Stimulated activated CD8-positive, alpha-beta memory T cell treated with anti-CD3 and anti-CD28 coated beads, Interleukin-2, amount 100 ng/mL, for 1 hour (primary cell): ENCODE measurements at regions not wholly inside any gene's neighbourhood (a gene's known extent, or its start where the extent isn't known, plus 50 kb on each side); places are given as distances from the start of the nearest gene placed in this dataset.

Source experiments
- DNase-seq, 2 donors: peaks; one replicate each; pipeline ENCODE4 v3.0.0-alpha.2; 2020; ENCODE audit warnings: low read depth in 2 of 2

DNA sequence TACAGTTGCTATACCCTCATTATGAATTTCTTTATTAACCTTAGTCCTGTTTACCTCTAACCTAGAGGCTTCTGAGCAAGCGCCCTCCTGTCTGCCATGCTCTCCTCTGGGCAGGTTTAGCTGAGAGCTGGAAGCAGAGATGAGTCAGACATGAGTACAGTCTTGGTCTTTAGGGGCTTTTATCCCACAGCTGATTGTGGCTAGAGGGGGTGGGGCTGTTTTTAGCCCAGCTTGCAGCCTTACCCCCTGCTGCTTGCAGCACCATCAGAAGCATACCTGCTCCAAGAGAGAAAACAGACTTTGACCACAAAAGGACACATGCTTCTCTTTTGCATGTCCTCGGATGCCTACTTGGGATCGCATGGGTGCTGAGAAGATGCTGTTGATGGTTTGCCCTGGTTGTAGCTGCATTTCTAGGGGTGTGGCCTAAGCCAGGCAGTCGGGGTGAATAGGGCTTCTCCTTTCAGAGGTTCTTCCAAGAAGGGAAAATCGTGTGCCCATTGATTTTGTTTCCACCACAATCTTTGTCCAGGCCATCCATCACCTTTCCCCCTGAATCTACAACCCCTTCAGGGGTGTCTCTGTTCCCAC, 115.0 kb upstream of the LGALSL start:
- no peak for DNase-seq

DNA sequence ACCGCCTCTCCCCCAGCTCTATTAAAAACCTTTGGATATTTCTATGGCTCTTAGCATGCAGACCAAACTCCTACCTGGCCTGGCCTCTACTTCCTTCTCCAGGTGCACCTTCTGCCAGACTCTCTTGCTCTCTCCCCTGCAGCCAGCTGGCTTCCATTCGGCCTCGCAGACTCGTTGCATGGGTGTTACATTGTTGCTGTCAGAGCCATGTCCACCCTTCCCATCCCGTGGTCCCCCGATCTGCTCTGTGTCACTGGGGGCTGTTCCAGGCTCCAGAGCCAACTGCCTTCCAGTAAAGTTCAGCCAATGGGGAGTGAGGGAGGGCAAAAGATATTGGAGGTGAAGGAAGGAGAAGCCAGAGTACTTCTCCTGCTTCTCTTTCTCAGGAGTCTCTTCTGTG, 112.5 kb upstream of the LGALSL start:
- no peak for DNase-seq

DNA sequence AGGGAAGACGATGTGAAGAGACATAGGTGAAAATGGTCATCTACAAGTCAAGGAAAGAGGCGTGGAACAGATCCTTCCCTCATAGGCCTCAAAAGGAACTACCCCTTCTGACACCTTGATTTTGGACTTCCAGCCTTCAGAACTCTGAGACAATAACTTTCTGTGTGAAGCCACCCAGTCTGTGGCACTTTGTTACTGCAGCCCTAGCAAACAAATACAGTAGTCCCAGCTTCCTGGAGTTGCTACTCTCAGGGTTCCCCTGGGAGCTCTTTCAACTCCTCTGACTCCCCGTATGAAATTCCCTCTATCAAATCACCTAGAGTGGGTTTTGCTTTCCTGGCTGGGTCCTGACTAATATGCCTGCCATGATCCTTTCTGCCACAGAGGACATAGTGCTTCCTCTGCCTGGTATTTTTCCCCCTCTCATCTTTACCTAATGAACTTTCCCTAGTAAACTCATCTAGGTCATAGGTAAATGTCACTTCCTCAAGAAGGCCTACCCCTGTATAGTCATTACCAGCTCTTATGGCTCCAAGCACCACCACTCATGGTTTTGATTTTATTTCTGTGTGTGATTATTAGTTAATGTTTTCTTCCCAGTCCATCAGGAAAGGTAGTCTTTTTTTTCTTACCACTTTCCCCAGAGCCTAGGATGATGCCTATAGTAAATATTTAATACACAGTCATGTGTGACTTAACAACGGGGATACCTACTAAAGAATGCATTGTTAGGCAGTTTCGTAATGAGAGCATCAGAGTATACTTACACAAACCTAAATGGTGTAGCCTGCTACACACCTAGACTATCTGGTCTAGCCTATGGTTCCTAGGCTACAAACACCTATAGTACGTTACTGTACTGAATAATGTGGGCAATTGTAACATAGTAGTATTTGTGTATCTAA, 111.5 kb upstream of the LGALSL start:
- DNase-seq, result no peak

DNA sequence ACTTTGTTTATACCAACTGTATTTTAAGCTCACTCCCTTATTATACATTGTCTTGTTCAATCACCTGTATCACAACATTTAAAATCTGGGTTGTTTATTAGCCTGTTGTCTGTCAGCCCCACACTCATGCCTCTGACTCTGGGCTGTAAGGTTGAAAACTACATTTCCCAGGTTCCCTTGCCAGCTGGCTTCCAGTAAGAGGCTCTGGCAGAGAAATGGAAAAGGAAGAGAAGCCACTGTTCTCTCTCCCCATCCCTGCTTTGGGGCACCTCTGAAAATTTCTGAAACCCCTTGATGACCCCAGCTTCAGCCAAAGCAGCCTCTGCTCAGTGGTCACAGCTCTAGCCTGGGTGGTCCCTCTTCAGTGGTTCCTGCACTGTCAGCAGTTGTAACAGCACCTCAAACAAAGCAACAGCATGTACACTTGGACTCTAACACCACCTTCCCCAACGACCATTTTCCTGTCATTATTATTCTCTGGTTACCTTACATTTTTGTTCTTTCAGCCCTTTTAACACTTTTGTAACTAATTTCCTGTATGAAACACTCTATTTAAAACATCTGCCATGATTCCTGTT, 108.9 kb upstream of the LGALSL start:
- DNase-seq, result no peak

DNA sequence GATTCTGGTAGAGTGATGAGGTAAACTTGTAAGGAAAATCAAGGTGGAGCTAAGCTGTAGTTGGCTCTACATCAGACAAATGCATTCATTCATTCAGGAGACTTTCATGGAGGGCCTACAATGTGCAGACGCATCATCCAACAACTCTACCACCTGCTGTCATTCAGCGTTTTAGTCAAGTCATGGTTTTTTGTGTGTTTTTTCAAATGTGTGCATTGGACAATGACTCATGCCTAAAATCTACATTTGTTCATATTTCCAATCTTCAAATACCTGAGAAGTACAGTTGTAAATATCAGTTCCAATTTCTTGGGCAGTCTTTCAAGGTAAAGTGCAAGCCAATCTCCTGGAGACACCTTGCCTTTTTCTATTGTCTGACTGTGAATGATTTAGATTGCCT, 108.0 kb upstream of the LGALSL start:
- no peak for DNase-seq

DNA sequence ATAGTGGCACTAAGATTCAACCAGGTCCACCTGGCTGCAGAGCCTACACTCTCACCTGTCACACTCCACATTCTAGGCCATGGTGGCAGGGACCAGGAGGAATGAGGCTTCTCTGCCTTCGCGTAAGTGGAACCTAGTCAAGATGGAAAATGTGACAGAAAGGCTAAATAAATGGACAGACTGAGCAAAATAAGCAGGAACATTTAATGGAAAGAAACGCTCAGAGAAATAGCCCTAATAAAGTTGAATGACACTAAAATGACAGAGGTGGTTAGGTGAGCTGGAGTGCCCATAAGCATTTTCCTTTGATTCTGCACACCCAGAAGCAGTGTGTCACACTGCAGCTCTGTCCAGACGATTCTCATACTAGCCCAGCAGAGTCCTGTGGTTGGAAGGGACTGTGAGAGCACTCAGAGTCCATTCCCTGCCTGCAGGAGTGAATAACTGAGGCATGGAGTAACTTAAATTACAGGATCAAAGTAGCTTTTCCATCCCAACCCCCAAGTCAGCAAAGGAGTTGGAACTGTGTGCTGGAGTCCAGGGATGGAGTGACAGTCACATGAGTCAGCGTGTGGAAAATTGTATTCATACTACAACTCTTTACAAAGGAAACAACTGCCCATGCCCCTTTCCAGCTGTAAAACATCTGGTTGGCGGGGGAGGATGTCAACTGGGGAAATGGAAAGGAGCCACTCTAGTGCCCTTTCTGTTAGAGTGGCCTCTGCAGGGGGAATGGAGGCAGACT, 105.4 kb upstream of the LGALSL start:
- DNase-seq, result no peak

DNA sequence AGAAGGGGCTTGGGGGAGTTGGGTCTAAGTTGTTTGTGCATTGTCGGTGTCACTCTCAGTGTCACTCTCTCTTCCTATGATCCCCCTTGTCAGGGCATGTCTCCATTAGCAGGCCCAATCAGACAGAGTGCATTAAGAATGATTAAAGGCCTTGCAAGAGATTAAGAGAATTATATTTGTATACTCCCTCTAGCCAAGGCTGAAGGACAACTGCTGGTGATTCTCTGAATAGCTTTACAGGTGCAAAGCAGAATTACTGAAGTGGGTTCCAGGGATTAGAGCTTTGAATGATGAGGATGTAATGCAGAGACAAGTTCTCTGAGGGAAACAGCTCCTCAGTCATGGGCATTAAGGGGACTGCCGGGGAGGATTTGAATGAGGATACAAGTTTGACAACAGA, 104.8 kb upstream of the LGALSL start:
- no peak for DNase-seq

DNA sequence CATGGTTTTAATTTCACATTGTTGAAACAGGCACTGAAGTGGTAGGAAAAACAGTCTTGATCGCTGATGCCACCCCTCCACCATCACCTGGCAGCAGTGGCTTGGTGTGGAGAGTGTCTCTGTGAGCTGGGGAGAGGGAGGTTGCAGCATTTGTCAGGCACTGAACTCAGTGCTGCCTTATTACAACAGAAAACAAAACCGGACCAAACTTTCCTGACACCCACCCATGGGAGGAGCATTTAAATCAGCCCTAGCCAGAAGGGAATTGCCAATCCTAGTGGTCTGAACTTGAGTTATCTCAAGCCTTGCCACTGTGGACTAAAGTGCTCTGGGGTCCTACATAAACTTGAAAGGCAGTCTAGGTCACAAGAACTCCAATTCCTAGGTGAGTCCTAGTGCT, 103.0 kb upstream of the LGALSL start:
- DNase-seq, result no peak

DNA sequence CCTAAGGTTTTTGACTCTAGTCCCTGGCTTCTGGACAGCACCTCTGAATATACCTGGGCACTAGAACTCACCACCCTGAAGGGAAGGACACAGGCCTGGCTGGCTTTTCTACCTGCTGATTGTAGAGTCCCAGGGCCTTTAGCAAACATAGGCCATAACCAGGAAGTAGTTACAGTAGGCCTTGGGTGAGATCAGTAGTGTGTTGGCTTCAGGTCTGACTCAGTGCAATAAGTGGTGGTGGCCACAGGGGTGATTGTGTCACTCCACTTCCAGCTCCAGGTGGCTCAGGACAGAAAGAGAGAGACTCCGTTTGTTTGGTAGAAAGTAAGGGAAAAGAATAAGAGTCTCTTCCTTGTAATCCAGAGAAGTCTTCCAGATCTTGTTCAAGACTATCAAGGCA, 101.7 kb upstream of the LGALSL start:
- no peak for DNase-seq

DNA sequence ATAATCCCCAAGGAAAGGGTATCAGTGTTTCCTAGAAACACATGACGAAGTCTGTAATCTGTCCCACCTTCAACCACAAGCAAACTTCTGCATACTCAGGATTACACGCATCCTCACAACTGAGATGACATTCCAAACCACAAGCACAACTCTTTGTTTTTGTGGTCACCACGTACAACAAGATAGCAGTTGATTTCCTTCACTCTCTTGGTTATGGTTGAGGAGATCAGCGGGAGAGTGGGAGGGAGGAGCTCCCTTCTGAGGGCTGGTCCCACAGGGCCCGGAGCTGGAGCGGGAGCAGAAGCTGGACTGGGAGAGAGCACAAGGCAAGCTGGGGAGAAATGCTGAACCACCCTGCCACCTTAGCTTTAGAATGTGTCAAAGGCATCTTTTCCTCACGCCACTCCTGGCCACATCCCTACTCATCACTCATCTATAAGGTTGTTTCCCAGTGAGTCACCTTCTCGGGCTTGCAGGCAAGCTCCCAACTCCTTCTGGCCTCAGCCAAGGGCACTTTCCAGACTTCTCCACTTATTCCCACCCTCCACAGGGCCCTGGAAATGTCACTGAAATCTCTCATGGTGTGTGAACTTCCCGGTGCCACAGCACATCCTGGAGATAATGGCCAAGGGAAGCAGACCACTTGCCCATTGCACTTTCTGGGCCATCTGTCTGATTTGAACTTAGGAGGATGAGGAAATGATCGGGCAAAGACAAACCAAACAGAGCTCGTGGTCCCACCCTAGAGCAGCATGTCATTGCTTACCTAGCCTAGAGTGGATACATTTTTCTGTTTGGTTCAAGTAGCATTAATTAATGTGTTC, 98.9 kb upstream of the LGALSL start:
- no peak for DNase-seq

DNA sequence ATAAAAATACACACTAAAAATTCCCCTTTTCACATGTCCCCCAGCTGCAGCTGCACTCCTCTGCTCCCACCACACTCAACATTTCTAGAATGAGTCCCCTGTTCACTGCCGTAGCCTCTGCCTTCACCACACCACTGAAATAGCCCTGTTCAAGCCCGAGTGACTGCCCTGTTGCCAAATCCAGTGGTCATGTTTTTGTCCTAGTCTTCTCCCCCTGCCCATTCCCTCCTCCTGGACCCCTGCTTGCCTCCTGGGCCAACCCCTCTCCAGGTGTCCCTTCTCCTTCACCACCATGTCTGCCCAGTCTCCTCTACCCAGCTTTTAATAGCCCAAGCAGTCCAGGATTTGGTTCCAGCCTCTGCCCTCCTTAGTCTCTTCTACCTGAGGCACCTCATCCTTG, 97.1 kb upstream of the LGALSL start:
- no peak for DNase-seq

DNA sequence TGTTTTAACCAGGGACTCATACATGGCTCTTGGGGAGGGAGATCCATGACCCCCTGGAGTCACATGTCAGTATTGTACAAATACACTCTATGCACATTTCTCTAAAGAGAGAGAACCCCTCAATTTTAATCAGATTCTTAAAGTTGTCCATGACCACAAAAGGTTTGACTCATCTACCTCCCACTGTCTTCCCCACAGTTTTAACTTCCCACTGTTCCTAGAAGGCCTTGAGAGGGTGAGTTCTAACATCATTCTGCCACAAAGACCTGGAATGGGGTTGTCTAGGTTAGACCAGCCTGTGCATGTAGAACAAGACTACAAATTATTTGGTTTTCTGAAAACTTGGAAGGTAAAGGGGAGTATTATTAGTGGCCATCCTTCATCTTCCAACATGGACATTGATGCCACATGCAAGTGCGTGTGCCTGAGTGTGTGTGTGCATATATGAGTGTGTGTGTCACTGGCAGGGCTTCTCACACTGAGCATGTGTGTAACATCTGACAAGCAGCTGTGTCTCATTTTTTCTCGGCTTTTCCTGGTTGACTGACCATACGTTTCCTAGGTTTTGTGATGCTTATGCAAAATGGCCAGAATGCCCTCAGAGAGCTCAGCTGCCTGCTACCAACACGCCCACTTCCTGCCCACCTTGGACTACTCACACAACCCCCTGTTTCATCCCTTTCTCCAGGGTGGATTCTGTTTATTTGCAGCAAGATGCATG, 94.6 kb upstream of the LGALSL start:
- no peak for DNase-seq

DNA sequence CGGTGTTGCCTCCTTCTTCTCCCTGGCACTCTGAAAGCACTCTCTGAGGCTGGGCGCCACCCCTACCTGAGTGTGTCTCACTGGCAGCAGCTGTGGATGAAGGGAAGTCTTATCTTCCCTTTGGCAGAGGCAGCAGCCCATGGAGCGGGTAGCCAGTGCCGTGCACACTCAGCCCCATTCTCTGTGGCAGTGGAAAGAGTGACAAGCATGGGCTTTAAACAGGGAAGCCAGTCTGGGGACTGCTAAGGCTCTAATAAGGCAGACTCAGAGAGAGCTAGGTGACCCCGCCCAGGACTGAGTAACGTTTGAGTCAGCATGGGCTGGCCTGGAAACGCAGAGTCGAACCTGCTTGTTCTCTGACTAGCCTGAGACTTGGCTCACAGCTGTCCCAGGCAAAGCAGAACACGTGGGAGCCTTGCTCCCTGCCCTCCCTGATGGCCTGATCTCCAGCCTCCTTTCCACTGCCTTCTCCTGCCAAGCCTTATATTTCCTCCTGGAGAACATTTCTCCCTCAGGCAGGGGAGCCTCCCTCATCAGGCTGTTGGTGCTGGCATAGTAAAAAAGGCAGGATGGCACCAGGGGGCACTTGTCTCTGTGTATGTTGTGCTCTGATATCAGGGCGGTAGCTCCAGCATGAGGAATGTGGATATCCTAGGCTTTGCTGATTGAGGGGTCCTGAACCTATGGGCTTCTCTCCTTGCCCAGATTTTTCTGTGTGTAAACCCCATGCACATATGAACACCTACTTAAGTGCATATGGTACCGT, 93.9 kb upstream of the LGALSL start:
- DNase-seq, result no peak

DNA sequence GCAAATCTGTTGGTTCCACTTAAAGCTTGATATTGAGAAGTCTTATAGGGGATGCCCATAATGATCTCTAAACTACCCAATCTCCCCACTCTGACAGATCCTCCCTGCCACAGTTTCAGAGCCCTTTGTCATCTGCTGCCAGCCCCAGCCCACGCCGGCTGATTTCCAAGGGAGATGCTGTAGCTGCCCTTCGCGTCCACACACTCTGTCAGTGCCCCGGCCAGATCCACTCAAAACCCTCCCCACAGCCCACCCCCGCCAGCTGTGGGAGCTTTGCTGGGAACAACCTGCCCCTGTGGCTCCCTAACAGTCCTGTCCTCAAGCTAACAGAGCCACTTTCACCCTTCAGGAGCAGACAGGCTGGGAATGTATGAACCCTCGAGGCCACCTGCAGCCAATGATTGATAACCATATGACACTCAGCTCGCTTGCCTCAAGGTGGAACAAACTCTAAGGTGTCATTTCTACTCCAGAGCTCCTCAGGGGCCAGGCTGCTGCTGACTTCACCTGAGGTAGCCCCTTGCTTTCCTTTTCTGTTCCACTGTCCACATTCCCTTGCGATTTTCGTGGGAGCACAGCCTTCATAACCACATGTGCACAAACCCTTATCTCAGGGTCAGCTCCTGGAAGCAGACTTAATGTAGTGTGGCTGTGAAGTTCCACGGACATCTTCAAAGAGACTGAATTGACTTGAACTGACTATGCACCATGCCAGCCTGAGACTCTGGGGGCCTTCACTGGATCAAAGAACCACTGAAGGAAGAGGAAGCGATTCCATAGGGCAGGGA, 92.6 kb upstream of the LGALSL start:
- no peak for DNase-seq

DNA sequence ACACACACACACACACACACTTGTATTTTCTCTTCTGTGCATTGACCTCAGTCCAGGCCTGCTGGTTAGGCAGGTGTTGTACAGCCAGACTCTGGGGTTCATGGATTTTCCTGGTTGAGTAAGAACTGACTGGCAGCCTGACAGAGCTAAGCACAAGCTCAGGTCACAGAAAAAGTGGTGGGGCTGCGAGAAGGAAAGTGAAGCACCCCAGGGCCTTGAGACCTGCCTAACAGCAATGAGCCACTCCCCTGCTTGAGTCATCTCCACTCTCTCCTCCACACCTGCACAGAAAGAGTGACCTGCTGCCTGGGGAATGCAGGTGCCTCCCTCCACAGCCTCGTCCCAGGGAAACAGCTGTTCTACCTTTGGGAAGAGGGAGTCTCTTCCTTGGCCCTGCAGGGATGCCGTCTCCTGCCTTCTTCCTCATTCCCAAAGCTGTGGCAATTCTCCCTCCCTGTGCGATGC, 91.4 kb upstream of the LGALSL start:
- DNase-seq, result no peak

DNA sequence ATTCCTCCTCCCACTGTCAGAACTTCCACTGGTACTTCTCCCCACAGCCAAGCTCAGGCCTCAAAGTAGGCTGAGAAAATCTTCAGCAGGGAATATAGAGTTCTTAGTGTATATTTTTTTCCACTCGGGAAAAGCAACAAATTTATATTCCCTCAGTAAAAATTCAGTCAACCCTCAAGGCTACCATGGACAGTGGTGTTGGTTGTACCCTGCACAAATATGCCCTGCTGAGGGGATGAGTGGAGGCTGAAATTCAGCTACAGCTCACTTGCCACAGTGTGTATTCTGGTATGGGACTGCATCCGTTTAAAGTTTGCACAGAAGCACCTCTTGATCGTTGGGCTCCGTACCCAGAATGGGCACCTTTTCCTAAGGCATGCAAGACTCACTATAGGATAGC, 90.8 kb upstream of the LGALSL start:
- no peak for DNase-seq

DNA sequence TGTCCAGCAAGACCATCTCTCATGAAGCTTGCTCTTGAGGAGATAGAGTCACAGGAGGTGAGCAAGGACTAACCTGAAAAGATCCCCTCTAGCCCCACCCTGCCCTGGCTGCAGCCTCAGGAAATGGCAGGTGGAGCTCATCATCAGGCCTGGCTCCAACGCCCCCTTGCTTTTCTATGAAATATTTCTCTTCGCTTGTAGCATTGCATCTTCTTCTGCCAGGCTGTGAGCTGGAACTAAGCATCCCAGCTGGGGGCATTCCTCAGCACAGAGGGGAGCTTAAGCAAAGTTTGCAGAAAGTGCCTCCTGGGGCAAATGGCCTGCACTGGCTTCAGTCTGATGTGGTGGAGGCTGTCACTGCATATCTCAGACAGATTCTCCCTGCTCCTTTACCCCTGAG, 90.1 kb upstream of the LGALSL start:
- no peak for DNase-seq

DNA sequence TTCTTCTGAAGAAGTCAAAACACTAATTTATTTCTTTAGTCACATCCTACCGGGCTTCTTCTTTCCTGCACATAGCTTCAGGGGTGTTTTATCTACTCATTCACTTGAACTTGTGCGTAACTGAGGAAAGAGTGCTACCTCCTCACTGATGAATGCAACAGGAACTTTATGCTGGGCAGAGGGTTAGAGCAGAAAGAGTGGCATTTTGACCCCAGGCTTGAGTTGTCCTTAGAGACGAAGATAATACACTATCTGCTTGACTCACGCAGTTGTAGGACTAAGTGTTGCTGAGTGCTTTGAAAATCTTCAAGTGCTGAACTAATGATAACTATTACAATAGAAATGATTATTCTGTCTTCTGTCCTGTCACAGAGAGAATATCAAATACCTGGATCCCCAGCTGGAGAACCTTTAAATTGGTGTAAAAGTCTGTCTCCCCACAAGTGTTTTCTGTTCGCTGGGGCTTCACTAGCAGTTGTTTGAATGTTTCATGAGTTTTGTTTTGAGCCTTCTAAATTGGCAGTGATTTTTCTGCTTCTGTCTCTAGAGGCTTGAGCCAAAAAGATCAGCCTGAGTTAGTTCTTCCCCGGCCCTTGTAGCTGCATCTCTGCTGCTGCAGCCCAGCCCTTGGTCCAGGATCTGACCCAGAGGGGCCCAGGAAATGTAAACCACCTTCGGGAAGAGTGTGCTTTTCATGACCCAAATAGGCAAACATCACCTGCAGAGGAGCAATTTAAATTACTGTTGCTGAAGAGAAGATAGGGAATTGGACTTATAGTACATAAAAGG, 86.3 kb upstream of the LGALSL start:
- DNase-seq, result no peak
